ENCODE measurements at regions not wholly inside any gene's neighbourhood (a gene's known extent, or its start where the extent isn't known, plus 50 kb on each side); places are given as distances from the start of the nearest gene placed in this dataset.

DNA sequence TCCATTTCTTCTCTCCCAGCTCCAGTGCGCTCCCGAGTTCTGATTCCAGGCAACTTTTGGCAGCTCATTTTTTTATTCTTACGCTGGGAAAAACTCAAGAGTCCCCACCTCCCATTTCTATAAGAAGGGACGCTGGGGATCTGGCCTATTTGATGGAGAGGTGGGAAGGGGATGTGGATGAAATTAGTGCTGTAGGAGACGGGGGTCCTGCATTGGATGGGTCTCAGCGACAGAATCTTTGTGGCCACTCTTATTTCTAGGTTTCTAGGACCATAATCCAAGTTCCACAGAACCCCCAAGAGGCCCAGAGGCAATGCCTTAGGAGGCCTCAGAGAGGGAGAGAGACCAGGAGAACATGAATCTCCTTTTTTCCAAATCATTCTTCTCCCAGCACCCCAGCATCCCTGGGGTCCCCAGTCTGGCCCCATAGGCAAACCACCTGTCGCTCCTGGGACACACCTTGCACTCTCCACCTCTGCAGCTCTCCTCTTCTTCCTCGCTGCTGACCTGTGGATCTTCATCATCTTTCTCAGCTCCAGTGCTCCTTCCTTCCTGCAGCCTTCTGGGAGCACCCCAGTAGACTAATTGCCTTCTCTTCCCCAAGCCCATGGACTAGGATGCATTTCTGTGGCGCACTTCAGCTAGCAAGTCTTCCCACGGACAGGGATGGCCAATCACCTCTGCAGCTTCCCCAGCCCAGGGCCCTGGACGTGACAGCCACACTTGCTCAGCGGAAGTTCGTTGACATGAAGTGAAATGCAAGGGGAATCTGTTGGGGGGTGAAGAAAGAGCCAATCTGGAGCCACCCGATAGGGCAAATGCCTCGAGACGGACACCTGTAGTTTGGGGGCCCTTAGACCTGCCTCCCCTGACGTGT is 100.1 kb upstream of the ALDH1A3 start:
- TF ChIP-seq TCF7L2 (IDR thresholded peaks at IDR 0.05; ENCODE audit: borderline replicate concordance, extremely low read depth, insufficient read depth, insufficient read length) (no peak), POLR2AphosphoS5 (IDR thresholded peaks at IDR 0.05; ENCODE audit: low read depth, low read length) (no peak), EZH2phosphoT487 (IDR thresholded peaks at IDR 0.05; ENCODE audit: borderline replicate concordance) (no peak), FOSL1 (IDR thresholded peaks at IDR 0.05; ENCODE audit: low read depth) (no peak), POLR2A (IDR thresholded peaks at IDR 0.05; ENCODE audit: borderline replicate concordance, extremely low read depth, insufficient read depth, insufficient read length) (no peak), YY1 (IDR thresholded peaks at IDR 0.05; ENCODE audit: extremely low read depth, insufficient replicate concordance, low read depth, low read length) (no peak), SP1 (IDR thresholded peaks at IDR 0.05; ENCODE audit: low read depth) (no peak), EZH2 (IDR thresholded peaks at IDR 0.05) (no peak), RAD21 (IDR thresholded peaks at IDR 0.05; ENCODE audit: low read depth) (no peak)
- TF ChIP-seq, protein P1, sequence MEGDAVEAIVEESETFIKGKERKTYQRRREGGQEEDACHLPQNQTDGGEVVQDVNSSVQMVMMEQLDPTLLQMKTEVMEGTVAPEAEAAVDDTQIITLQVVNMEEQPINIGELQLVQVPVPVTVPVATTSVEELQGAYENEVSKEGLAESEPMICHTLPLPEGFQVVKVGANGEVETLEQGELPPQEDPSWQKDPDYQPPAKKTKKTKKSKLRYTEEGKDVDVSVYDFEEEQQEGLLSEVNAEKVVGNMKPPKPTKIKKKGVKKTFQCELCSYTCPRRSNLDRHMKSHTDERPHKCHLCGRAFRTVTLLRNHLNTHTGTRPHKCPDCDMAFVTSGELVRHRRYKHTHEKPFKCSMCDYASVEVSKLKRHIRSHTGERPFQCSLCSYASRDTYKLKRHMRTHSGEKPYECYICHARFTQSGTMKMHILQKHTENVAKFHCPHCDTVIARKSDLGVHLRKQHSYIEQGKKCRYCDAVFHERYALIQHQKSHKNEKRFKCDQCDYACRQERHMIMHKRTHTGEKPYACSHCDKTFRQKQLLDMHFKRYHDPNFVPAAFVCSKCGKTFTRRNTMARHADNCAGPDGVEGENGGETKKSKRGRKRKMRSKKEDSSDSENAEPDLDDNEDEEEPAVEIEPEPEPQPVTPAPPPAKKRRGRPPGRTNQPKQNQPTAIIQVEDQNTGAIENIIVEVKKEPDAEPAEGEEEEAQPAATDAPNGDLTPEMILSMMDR (IDR thresholded peaks at IDR 0.05 in 2 of 3, conservative IDR thresholded peaks at IDR 0.05 in 1 of 3; ENCODE audit: borderline replicate concordance in 1 of 3, insufficient read depth in 1 of 3, low read depth in 2 of 3, low read length in 2 of 3): no peak
- TF ChIP-seq, protein P2, sequence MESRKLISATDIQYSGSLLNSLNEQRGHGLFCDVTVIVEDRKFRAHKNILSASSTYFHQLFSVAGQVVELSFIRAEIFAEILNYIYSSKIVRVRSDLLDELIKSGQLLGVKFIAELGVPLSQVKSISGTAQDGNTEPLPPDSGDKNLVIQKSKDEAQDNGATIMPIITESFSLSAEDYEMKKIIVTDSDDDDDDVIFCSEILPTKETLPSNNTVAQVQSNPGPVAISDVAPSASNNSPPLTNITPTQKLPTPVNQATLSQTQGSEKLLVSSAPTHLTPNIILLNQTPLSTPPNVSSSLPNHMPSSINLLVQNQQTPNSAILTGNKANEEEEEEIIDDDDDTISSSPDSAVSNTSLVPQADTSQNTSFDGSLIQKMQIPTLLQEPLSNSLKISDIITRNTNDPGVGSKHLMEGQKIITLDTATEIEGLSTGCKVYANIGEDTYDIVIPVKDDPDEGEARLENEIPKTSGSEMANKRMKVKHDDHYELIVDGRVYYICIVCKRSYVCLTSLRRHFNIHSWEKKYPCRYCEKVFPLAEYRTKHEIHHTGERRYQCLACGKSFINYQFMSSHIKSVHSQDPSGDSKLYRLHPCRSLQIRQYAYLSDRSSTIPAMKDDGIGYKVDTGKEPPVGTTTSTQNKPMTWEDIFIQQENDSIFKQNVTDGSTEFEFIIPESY (IDR thresholded peaks at IDR 0.05; ENCODE audit: extremely low read depth, insufficient replicate concordance, low read length): no peak
- TF ChIP-seq, protein P3, sequence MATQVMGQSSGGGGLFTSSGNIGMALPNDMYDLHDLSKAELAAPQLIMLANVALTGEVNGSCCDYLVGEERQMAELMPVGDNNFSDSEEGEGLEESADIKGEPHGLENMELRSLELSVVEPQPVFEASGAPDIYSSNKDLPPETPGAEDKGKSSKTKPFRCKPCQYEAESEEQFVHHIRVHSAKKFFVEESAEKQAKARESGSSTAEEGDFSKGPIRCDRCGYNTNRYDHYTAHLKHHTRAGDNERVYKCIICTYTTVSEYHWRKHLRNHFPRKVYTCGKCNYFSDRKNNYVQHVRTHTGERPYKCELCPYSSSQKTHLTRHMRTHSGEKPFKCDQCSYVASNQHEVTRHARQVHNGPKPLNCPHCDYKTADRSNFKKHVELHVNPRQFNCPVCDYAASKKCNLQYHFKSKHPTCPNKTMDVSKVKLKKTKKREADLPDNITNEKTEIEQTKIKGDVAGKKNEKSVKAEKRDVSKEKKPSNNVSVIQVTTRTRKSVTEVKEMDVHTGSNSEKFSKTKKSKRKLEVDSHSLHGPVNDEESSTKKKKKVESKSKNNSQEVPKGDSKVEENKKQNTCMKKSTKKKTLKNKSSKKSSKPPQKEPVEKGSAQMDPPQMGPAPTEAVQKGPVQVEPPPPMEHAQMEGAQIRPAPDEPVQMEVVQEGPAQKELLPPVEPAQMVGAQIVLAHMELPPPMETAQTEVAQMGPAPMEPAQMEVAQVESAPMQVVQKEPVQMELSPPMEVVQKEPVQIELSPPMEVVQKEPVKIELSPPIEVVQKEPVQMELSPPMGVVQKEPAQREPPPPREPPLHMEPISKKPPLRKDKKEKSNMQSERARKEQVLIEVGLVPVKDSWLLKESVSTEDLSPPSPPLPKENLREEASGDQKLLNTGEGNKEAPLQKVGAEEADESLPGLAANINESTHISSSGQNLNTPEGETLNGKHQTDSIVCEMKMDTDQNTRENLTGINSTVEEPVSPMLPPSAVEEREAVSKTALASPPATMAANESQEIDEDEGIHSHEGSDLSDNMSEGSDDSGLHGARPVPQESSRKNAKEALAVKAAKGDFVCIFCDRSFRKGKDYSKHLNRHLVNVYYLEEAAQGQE (IDR thresholded peaks at IDR 0.05; ENCODE audit: low read depth): no peak
